Peyer's patch (tissue), 4 donors: ENCODE measurements at regions not wholly inside any gene's neighbourhood (a gene's known extent, or its start where the extent isn't known, plus 50 kb on each side); places are given as distances from the start of the nearest gene placed in this dataset.

Source experiments
- DNase-seq, 3 donors: peaks; one replicate each; pipeline ENCODE4 v3.0.0-alpha.2; 2017 to 2019
- H3K27ac ChIP-seq, 4 donors: fragments of 200-600 bp; sonication (generic); one replicate each; pipeline ENCODE4 v1.5.1; 2016 to 2019
- H3K27me3 ChIP-seq, 2 donors: fragments of 200-600 bp; sonication (generic); one replicate each; pipeline ENCODE4 v1.5.1; 2019
- H3K36me3 ChIP-seq, 3 donors: fragments of 200-600 bp; sonication (generic); one replicate each; pipeline ENCODE4 v1.5.1; 2016 to 2019
- H3K4me1 ChIP-seq, 4 donors: fragments of 200-600 bp; sonication (generic); one replicate each; pipeline ENCODE4 v1.5.1; 2016 to 2019
- H3K4me3 ChIP-seq, 4 donors: fragments of 200-600 bp; sonication (generic); 1 replicate in 3 of 4; 2 replicates in 1 of 4; pipeline ENCODE4 v1.5.1; 2016 to 2019; ENCODE audit warnings: mild to moderate bottlenecking in 1 of 4
- H3K9me3 ChIP-seq, 4 donors: fragments of 200-600 bp; sonication (generic); one replicate each; pipeline ENCODE4 v1.5.1; 2016 to 2019; ENCODE audit warnings: mild to moderate bottlenecking in 1 of 4
- POLR2A ChIP-seq, 2 donors: fragments of 450-650 bp; IDR thresholded peaks; one replicate each; pipeline ENCODE4 v1.5.1; 2017; ENCODE audit warnings: antibody characterized with exemption in 2 of 2, mild to moderate bottlenecking in 2 of 2, moderate library complexity in 2 of 2
- TF ChIP-seq, protein P1 (sequence below), 6 experiments: fragments of 450-650 bp in 4 of 6; fragments of 200-600 bp in 2 of 6; sonication (generic) in 1 of 6; IDR thresholded peaks; one replicate each; pipeline ENCODE4 v1.5.1; 2017 to 2019; ENCODE audit warnings: antibody characterized with exemption in 6 of 6, mild to moderate bottlenecking in 3 of 6, moderate library complexity in 1 of 6

GRCh38 chr13:81498969-81499368 is 1158.0 kb upstream of the SPRY2 start:
- TF ChIP-seq, protein P1, sequence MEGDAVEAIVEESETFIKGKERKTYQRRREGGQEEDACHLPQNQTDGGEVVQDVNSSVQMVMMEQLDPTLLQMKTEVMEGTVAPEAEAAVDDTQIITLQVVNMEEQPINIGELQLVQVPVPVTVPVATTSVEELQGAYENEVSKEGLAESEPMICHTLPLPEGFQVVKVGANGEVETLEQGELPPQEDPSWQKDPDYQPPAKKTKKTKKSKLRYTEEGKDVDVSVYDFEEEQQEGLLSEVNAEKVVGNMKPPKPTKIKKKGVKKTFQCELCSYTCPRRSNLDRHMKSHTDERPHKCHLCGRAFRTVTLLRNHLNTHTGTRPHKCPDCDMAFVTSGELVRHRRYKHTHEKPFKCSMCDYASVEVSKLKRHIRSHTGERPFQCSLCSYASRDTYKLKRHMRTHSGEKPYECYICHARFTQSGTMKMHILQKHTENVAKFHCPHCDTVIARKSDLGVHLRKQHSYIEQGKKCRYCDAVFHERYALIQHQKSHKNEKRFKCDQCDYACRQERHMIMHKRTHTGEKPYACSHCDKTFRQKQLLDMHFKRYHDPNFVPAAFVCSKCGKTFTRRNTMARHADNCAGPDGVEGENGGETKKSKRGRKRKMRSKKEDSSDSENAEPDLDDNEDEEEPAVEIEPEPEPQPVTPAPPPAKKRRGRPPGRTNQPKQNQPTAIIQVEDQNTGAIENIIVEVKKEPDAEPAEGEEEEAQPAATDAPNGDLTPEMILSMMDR (IDR thresholded peaks at IDR 0.05), result no peak
- TF ChIP-seq POLR2A (IDR thresholded peaks at IDR 0.05), result no peak
- DNase-seq, result no peak
- Histone ChIP-seq H3K27me3 (no peaks in the 10 kb centered on the region), H3K4me1 (no peaks in the 10 kb centered on the region), H3K36me3 (no peaks in the 10 kb centered on the region), H3K27ac (no peak overlapping the region), H3K9me3 (no peaks in the 10 kb centered on the region), H3K4me3 (no peak overlapping the region)

DNA sequence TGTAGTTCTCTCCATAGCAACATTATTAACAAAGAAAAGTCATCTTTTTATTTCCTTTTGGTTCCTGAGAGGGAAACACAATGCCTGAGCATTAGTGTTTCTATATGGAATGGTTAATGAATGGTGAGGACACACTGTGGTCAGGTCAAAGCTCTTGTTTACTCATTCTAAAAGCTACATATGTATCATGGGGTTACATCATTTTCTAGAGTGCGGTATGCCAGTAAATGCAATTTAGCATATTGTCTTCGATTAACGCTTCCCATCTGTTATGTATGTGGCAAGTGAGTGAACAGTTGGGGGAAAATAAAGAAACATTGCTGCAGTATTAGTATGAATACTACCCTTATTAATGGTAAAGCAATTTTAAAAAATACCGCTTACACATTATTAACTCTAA is 1152.2 kb upstream of the SPRY2 start:
- TF ChIP-seq, protein P1 (IDR thresholded peaks at IDR 0.05), result no peak
- TF ChIP-seq POLR2A (IDR thresholded peaks at IDR 0.05), result no peak
- Histone ChIP-seq H3K4me1 (no peaks in the 10 kb centered on the region), H3K27ac (no peak overlapping the region), H3K9me3 (no peaks in the 10 kb centered on the region), H3K27me3 (no peaks in the 10 kb centered on the region), H3K36me3 (no peaks in the 10 kb centered on the region), H3K4me3 (no peak overlapping the region)
- DNase-seq, result no peak

DNA sequence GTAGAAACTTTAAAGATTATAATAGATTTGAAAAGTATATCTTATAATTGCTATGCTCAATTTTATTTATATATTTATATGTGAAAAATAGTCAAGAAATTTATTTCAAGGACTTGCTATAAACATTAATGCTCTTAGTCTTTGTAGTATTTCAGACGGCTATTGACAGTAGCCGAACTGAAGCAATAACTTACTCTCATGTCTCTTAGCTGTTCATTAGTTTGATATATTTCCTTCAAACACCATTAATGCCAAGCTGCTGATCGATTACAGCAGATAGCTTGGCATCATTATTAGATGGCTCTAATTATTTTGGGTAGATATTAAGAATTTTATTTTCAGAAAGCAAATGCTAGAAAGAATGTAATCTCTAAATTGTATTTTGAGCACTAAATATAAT is 1151.5 kb upstream of the SPRY2 start:
- Histone ChIP-seq H3K36me3 (no peaks in the 10 kb centered on the region), H3K27me3 (no peaks in the 10 kb centered on the region), H3K9me3 (no peaks in the 10 kb centered on the region), H3K4me3 (no peak overlapping the region), H3K27ac (no peak overlapping the region), H3K4me1 (no peaks in the 10 kb centered on the region)
- TF ChIP-seq, protein P1 (IDR thresholded peaks at IDR 0.05), result no peak
- no peak for TF ChIP-seq POLR2A (IDR thresholded peaks at IDR 0.05)
- DNase-seq, result no peak

- H3K9me3 ChIP-seq, result no peaks in the 10 kb centered on the region
- no peak overlapping the region for H3K4me3 ChIP-seq
- DNase-seq, result no peak
- H3K36me3 ChIP-seq, result no peaks in the 10 kb centered on the region
- no peak overlapping the region for H3K27ac ChIP-seq
- H3K4me1 ChIP-seq, result no peaks in the 10 kb centered on the region
- TF ChIP-seq POLR2A (IDR thresholded peaks at IDR 0.05), result no peak
- TF ChIP-seq, protein P1 (IDR thresholded peaks at IDR 0.05), result no peak
- H3K27me3 ChIP-seq, result no peaks in the 10 kb centered on the region
Measured at GRCh38 chr13:81488021-81488420, 1147.1 kb upstream of the SPRY2 start.

DNA sequence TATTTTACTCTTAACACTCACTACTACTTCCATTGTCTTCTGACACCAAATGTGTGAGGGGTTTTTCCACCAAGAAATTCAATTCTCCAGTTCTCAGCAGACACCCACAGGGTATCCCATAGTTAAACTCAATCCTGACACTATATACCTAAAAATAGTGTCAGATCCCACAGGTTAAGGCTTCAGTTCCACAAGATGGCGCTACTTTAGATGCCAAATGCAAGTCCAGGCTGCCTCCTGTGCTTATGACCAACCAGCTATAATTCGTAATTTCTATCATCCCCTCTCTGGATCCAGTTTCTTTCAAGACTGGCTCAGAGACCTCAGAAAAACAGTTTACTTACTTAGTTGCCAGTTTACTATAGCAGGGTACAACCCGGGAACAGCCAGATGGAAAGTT is 1146.2 kb upstream of the SPRY2 start:
- Histone ChIP-seq H3K4me1 (no peaks in the 10 kb centered on the region), H3K4me3 (no peak overlapping the region), H3K36me3 (no peaks in the 10 kb centered on the region), H3K27ac (no peak overlapping the region), H3K9me3 (no peaks in the 10 kb centered on the region), H3K27me3 (no peaks in the 10 kb centered on the region)
- no peak for DNase-seq
- TF ChIP-seq, protein P1 (IDR thresholded peaks at IDR 0.05), result no peak
- no peak for TF ChIP-seq POLR2A (IDR thresholded peaks at IDR 0.05)

DNA sequence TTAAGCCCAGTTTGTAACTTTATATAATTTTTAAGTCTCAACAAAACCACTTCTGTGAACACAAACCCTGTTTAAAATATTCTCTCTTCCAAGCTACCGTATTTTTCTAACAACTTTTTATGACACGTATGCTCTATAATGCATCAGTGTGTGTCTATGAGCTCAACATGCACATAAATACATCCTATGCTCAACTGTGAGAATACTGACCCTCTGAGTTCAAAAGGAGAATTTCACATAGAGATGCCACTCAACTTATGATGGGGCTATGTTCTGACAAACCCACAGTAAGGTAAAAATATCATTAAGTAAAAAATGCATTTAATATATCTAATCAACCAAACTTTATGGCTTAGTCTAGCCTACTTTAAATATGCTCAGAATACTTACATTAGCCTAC is 1139.7 kb upstream of the SPRY2 start:
- no peak for DNase-seq
- Histone ChIP-seq H3K27me3 (no peaks in the 10 kb centered on the region), H3K27ac (no peak overlapping the region), H3K4me1 (no peaks in the 10 kb centered on the region), H3K4me3 (no peak overlapping the region), H3K36me3 (no peaks in the 10 kb centered on the region), H3K9me3 (no peaks in the 10 kb centered on the region)
- TF ChIP-seq POLR2A (IDR thresholded peaks at IDR 0.05), result no peak
- TF ChIP-seq, protein P1 (IDR thresholded peaks at IDR 0.05), result peak in 3 of 6 experiments; percentile 20 to 48 (median 43)
